Coronary artery (tissue), 2 donors: ENCODE measurements at regions not wholly inside any gene's neighbourhood (a gene's known extent, or its start where the extent isn't known, plus 50 kb on each side); places are given as distances from the start of the nearest gene placed in this dataset.

Experiments used
- DNase-seq: peaks from one replicate; pipeline ENCODE4 v3.0.0-alpha.2; 2017; ENCODE audit warnings: low spot score
- H3K27ac ChIP-seq, 2 donors: fragments of 200-600 bp; sonication (generic); one replicate each; pipeline ENCODE4 v1.5.1; 2016 to 2019
- H3K4me3 ChIP-seq: fragments of 200-600 bp; sonication (generic); 2 replicates; pipeline ENCODE4 v1.5.1; 2016; ENCODE audit warnings: mild to moderate bottlenecking, moderate library complexity
- CTCF ChIP-seq: fragments of 200-600 bp; sonication (generic); IDR thresholded peaks from one replicate; pipeline ENCODE4 v1.5.1; 2019; ENCODE audit warnings: antibody characterized with exemption

GRCh38 chr6:148177589-148178233, 164.9 kb upstream of the SASH1 start:
- DNase-seq = no peak
- no peak overlapping the region for H3K4me3 ChIP-seq
- peak; percentile 70 for TF ChIP-seq CTCF
- H3K27ac ChIP-seq = no peak overlapping the region

GRCh38 chr6:148179786-148180185, 162.9 kb upstream of the SASH1 start:
- DNase-seq = no peak
- H3K4me3 ChIP-seq = no peak overlapping the region
- no peak for TF ChIP-seq CTCF
- H3K27ac ChIP-seq = no peak overlapping the region

- Histone ChIP-seq H3K27ac (no peak overlapping the region), H3K4me3 (no peak overlapping the region)
- no peak for DNase-seq
- TF ChIP-seq CTCF = no peak
Measured at GRCh38 chr6:148182378-148182777, 160.3 kb upstream of the SASH1 start.

GRCh38 chr6:148183776-148184175, 158.9 kb upstream of the SASH1 start:
- DNase-seq = no peak
- Histone ChIP-seq H3K4me3 (no peak overlapping the region), H3K27ac (no peak overlapping the region)
- TF ChIP-seq CTCF = no peak

GRCh38 chr6:148186916-148187315, 155.7 kb upstream of the SASH1 start:
- TF ChIP-seq CTCF = no peak
- no peak overlapping the region for H3K27ac ChIP-seq
- DNase-seq = no peak
- no peak overlapping the region for H3K4me3 ChIP-seq

GRCh38 chr6:148192310-148192709, 150.3 kb upstream of the SASH1 start:
- no peak for DNase-seq
- H3K4me3 ChIP-seq = no peak overlapping the region
- TF ChIP-seq CTCF = no peak
- H3K27ac ChIP-seq = peak overlapping the region in 1 of 2 donors; percentile 67

GRCh38 chr6:148193063-148193680, 149.5 kb upstream of the SASH1 start:
- TF ChIP-seq CTCF = no peak

More at GRCh38 chr6:148193063-148193680, 149.5 kb upstream of the SASH1 start:
- Histone ChIP-seq H3K4me3 (no peak overlapping the region), H3K27ac (peak overlapping the region in 1 of 2 donors; percentile 67)
- no peak for DNase-seq
